ENCODE measurements at regions not wholly inside any gene's neighbourhood (a gene's known extent, or its start where the extent isn't known, plus 50 kb on each side); places are given as distances from the start of the nearest gene placed in this dataset.

DNA sequence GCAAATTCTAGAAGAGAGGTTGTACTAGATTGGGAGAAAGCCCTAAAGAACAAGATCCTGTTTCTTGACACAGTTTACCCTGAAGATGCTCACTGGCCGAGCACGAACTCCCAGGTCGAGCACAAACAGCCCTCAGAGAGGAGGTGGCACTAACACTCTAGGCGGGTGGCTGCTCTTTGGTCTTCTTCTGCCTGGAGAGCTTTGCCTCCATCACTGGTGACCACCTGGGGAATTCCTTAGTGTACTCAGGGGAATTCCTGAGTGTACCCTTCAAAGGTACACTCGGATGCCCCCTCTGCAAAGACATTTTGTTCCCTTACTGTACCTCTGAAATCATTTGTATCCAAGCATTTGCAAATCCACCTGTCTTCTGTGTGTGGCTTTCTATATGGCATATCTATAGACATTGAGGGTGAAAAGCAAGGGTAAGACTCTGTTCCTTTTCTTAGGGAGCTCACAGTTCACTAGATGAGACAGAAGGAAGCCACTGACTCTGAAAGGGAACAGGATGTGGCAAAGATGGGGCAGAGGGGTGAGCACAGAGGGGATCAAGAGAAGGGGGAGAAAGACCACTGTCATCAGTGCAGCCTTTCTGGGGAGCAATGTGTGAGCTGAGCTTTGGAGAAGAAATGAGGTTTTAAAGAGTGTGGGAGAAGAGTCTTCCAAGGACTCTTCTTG lies 124.3 kb downstream of the GPCPD1 start:
- Histone ChIP-seq H3K4me2 (ENCODE audit: low read length) (no peak overlapping the region), H3K27me3 (ENCODE audit: low read depth, low read length) (peaks cover 33% of the 10 kb centered on the region), H3K27ac (ENCODE audit: low read length) (no peak overlapping the region)

DNA sequence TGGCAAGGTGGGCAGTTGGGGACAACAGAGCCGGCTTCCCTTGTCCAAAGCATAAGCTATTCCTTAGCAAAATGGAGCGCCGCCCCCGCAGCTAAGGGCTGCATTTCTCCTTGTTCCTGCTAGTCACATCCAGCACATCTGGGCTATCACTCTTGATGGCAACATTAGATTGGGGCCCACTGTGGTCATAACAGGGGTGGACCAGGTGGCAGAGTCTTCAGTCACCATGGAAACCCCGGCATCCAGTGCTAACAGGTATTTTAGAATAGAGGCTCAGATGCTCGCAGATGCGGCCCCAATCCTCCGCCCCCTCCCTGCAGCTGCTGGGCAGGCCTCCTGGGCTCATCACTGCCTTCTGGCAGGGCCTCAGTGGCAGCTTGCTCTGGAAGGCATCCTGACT lies 125.9 kb downstream of the GPCPD1 start:
- Histone ChIP-seq H4K20me1 (ENCODE audit: insufficient read depth, low read length) (no peaks in the 10 kb centered on the region), H3K4me3 (ENCODE audit: low read length) (no peak overlapping the region), H3K9me3 (ENCODE audit: insufficient read depth, low read length) (no peaks in the 10 kb centered on the region), H3K4me2 (ENCODE audit: low read length) (no peak overlapping the region), H3K9ac (ENCODE audit: low read length) (no peak overlapping the region), H3K36me3 (replicated peaks; ENCODE audit: low read depth, low read length) (no peaks in the 10 kb centered on the region), H3K27ac (ENCODE audit: low read length) (no peak overlapping the region), H2AFZ (ENCODE audit: low read depth, low read length) (no peak overlapping the region), H3K4me1 (ENCODE audit: low read length) (peaks cover 8% of the 10 kb centered on the region), H3K27me3 (ENCODE audit: low read depth, low read length) (peaks cover 33% of the 10 kb centered on the region), H3K79me2 (ENCODE audit: low read length) (no peaks in the 10 kb centered on the region)
- TF ChIP-seq EZH2phosphoT487 (IDR thresholded peaks at IDR 0.05; ENCODE audit: low read depth), result no peak

More for the DNA sequence above, 124.3 kb downstream of the GPCPD1 start:
- Histone ChIP-seq H3K79me2 (ENCODE audit: low read length) (no peaks in the 10 kb centered on the region), H3K36me3 (replicated peaks; ENCODE audit: low read depth, low read length) (no peaks in the 10 kb centered on the region), H3K9me3 (ENCODE audit: insufficient read depth, low read length) (no peaks in the 10 kb centered on the region), H3K4me3 (ENCODE audit: low read length) (no peak overlapping the region), H3K4me1 (ENCODE audit: low read length) (peaks cover 7% of the 10 kb centered on the region; the same call in 1 of the 2 replicates), H3K9ac (ENCODE audit: low read length) (no peak overlapping the region), H4K20me1 (ENCODE audit: insufficient read depth, low read length) (no peaks in the 10 kb centered on the region), H2AFZ (ENCODE audit: low read depth, low read length) (no peak overlapping the region)
- TF ChIP-seq, protein P1, sequence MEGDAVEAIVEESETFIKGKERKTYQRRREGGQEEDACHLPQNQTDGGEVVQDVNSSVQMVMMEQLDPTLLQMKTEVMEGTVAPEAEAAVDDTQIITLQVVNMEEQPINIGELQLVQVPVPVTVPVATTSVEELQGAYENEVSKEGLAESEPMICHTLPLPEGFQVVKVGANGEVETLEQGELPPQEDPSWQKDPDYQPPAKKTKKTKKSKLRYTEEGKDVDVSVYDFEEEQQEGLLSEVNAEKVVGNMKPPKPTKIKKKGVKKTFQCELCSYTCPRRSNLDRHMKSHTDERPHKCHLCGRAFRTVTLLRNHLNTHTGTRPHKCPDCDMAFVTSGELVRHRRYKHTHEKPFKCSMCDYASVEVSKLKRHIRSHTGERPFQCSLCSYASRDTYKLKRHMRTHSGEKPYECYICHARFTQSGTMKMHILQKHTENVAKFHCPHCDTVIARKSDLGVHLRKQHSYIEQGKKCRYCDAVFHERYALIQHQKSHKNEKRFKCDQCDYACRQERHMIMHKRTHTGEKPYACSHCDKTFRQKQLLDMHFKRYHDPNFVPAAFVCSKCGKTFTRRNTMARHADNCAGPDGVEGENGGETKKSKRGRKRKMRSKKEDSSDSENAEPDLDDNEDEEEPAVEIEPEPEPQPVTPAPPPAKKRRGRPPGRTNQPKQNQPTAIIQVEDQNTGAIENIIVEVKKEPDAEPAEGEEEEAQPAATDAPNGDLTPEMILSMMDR (IDR thresholded peaks at IDR 0.05; ENCODE audit: low read depth, low read length), result no peak
- no peak for TF ChIP-seq EZH2phosphoT487 (IDR thresholded peaks at IDR 0.05; ENCODE audit: low read depth)

DNA sequence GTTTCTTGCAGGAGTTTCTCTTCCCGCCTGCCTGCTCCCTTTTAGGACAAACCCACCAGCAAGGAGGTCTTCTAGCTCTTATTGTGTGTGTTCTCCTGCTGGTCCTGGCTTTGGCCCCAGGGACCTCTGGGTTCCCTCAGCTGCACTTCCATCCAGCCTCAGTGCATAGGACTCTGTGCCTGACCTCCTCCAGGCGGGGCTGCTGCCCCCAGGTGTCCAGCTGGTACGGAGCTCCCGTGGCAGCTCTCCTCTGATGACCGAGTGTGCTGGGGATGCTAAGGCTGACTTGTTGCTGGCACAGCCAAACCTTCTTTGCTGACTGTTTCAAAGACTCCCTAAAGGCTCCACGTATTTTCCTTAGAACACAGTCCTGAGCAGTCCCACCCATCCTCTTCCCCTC lies 126.5 kb downstream of the GPCPD1 start:
- Histone ChIP-seq H3K4me2 (ENCODE audit: low read length) (no peak overlapping the region), H2AFZ (ENCODE audit: low read depth, low read length) (no peak overlapping the region), H3K79me2 (ENCODE audit: low read length) (no peaks in the 10 kb centered on the region), H3K4me3 (ENCODE audit: low read length) (no peak overlapping the region), H3K27me3 (ENCODE audit: low read depth, low read length) (peaks cover 30% of the 10 kb centered on the region), H4K20me1 (ENCODE audit: insufficient read depth, low read length) (no peaks in the 10 kb centered on the region), H3K9ac (ENCODE audit: low read length) (no peak overlapping the region), H3K36me3 (replicated peaks; ENCODE audit: low read depth, low read length) (no peaks in the 10 kb centered on the region), H3K9me3 (ENCODE audit: insufficient read depth, low read length) (no peaks in the 10 kb centered on the region), H3K27ac (ENCODE audit: low read length) (no peak overlapping the region), H3K4me1 (ENCODE audit: low read length) (peaks cover 12% of the 10 kb centered on the region)
- TF ChIP-seq, protein P1 (IDR thresholded peaks at IDR 0.05; ENCODE audit: low read depth, low read length), result no peak
- TF ChIP-seq EZH2phosphoT487 (IDR thresholded peaks at IDR 0.05; ENCODE audit: low read depth), result no peak

DNA sequence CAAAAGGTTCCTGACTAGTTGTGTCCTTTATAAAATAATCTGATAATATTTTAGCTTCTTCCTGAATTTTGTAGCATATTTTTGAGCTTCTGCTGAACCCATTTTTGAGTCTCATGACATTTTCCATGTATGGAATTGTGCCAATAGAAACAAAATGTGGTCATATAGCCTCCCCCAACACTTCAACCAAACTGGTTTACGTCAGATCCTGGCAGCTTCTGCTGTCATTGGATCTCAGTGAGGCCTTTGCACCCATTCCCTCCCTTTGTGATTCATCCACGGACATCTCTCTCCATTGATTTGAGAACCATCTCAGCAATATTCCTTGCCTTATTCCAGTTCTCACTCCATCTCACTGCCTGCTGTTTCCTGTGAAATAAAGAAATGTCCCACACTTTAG lies 128.0 kb downstream of the GPCPD1 start:
- H3K4me1 ChIP-seq (ENCODE audit: low read length), result peaks cover 12% of the 10 kb centered on the region
- no peaks in the 10 kb centered on the region for H3K36me3 ChIP-seq (replicated peaks; ENCODE audit: low read depth, low read length)
- H3K9ac ChIP-seq (ENCODE audit: low read length), result no peak overlapping the region
- H3K9me3 ChIP-seq (ENCODE audit: insufficient read depth, low read length), result no peaks in the 10 kb centered on the region
- no peak overlapping the region for H3K4me2 ChIP-seq (ENCODE audit: low read length)
- H2AFZ ChIP-seq (ENCODE audit: low read depth, low read length), result no peak overlapping the region
- H3K27ac ChIP-seq (ENCODE audit: low read length), result no peak overlapping the region
- H3K79me2 ChIP-seq (ENCODE audit: low read length), result no peaks in the 10 kb centered on the region
- H4K20me1 ChIP-seq (ENCODE audit: insufficient read depth, low read length), result no peaks in the 10 kb centered on the region
- H3K4me3 ChIP-seq (ENCODE audit: low read length), result no peak overlapping the region
- TF ChIP-seq, protein P1 (IDR thresholded peaks at IDR 0.05; ENCODE audit: low read depth, low read length), result no peak
- no peak for TF ChIP-seq EZH2phosphoT487 (IDR thresholded peaks at IDR 0.05; ENCODE audit: low read depth)
- H3K27me3 ChIP-seq (ENCODE audit: low read depth, low read length), result peaks cover 22% of the 10 kb centered on the region

Data from OCI-LY3 (cell line).